ENCODE measurements at regions not wholly inside any gene's neighbourhood (a gene's known extent, or its start where the extent isn't known, plus 50 kb on each side); places are given as distances from the start of the nearest gene placed in this dataset.

- H3K27ac ChIP-seq (ENCODE audit: low read depth, low read length), result no peak overlapping the region
- peaks cover 17% of the 10 kb centered on the region for H3K27me3 ChIP-seq (ENCODE audit: control insufficient read depth, insufficient read depth, low read length, poor library complexity, severe bottlenecking)
- Mint-ChIP-seq H3K27ac (no peak overlapping the region), H3K4me3 (no peak overlapping the region), H3K9me3 (no peaks in the 10 kb centered on the region), H3K27me3 (ENCODE audit: insufficient read depth) (peaks cover 16% of the 10 kb centered on the region), H3K36me3 (ENCODE audit: low read depth) (no peaks in the 10 kb centered on the region), H3K4me1 (peaks cover 43% of the 10 kb centered on the region)
- H3K9me3 ChIP-seq (ENCODE audit: control insufficient read depth, low read length), result no peaks in the 10 kb centered on the region
- H3K9ac ChIP-seq (ENCODE audit: extremely low read depth, low read length, poor library complexity, severe bottlenecking), result no peak overlapping the region
- WGBS, 2 experiments (ENCODE audit: insufficient coverage in 1 of 2, insufficient read length in 1 of 2), result 82 to 100% methylated on average over 1 to 5 of the region's 5 CpGs
- TF ChIP-seq CTCF (conservative IDR thresholded peaks at IDR 0.05), result no peak
- no peak overlapping the region for H3K4me3 ChIP-seq (ENCODE audit: low read length)
- DNase-seq, result no peak
- H3K4me1 ChIP-seq (ENCODE audit: control insufficient read depth, insufficient read depth, low read length), result no peaks in the 10 kb centered on the region
- no peaks in the 10 kb centered on the region for H3K36me3 ChIP-seq (ENCODE audit: control insufficient read depth, insufficient read depth, low read length)
Observed at GRCh38 chr11:15497366-15497765, 382.6 kb downstream of the INSC start.

- Mint-ChIP-seq H3K4me1 (peaks cover 49% of the 10 kb centered on the region), H3K27me3 (ENCODE audit: insufficient read depth) (peaks cover 4% of the 10 kb centered on the region), H3K36me3 (ENCODE audit: low read depth) (no peaks in the 10 kb centered on the region), H3K4me3 (no peak overlapping the region), H3K9me3 (no peaks in the 10 kb centered on the region), H3K27ac (no peak overlapping the region)
- Histone ChIP-seq H3K4me3 (ENCODE audit: low read length) (no peak overlapping the region), H3K36me3 (ENCODE audit: control insufficient read depth, insufficient read depth, low read length) (no peaks in the 10 kb centered on the region), H3K9ac (ENCODE audit: extremely low read depth, low read length, poor library complexity, severe bottlenecking) (no peak overlapping the region), H3K27ac (ENCODE audit: low read depth, low read length) (no peak overlapping the region), H3K4me1 (ENCODE audit: control insufficient read depth, insufficient read depth, low read length) (no peaks in the 10 kb centered on the region), H3K27me3 (ENCODE audit: control insufficient read depth, insufficient read depth, low read length, poor library complexity, severe bottlenecking) (peaks cover 5% of the 10 kb centered on the region), H3K9me3 (ENCODE audit: control insufficient read depth, low read length) (no peaks in the 10 kb centered on the region)
- no peak for TF ChIP-seq CTCF (conservative IDR thresholded peaks at IDR 0.05)
- DNase-seq, result no peak
- 96% methylated on average over 3 of the region's 3 CpGs; no CpG with 5 or more reads in 1 of the 2 experiments for WGBS, 2 experiments (ENCODE audit: insufficient coverage in 1 of 2, insufficient read length in 1 of 2)
Observed at GRCh38 chr11:15499674-15500073, 385.0 kb downstream of the INSC start.

GRCh38 chr11:15500643-15501042 is 385.9 kb downstream of the INSC start:
- Histone ChIP-seq H3K9ac (ENCODE audit: extremely low read depth, low read length, poor library complexity, severe bottlenecking) (no peak overlapping the region), H3K9me3 (ENCODE audit: control insufficient read depth, low read length) (no peaks in the 10 kb centered on the region), H3K27me3 (ENCODE audit: control insufficient read depth, insufficient read depth, low read length, poor library complexity, severe bottlenecking) (no peaks in the 10 kb centered on the region), H3K4me3 (ENCODE audit: low read length) (no peak overlapping the region), H3K4me1 (ENCODE audit: control insufficient read depth, insufficient read depth, low read length) (no peaks in the 10 kb centered on the region), H3K27ac (ENCODE audit: low read depth, low read length) (no peak overlapping the region), H3K36me3 (ENCODE audit: control insufficient read depth, insufficient read depth, low read length) (no peaks in the 10 kb centered on the region)
- no peak overlapping the region for H3K27ac Mint-ChIP-seq
- no peak for DNase-seq
- H3K4me3 Mint-ChIP-seq, result no peak overlapping the region
- H3K9me3 Mint-ChIP-seq, result no peaks in the 10 kb centered on the region
- no peaks in the 10 kb centered on the region for H3K27me3 Mint-ChIP-seq (ENCODE audit: insufficient read depth)
- peaks cover 53% of the 10 kb centered on the region for H3K4me1 Mint-ChIP-seq
- TF ChIP-seq CTCF (conservative IDR thresholded peaks at IDR 0.05), result peak; percentile 23
- WGBS, 2 experiments (ENCODE audit: insufficient coverage in 1 of 2, insufficient read length in 1 of 2), result 80 to 86% methylated on average over 1 to 4 of the region's 4 CpGs
- H3K36me3 Mint-ChIP-seq (ENCODE audit: low read depth), result no peaks in the 10 kb centered on the region

Data from endodermal cell (in vitro differentiated cells).